Brain microvascular endothelial cell (primary cell): ENCODE measurements at regions not wholly inside any gene's neighbourhood (a gene's known extent, or its start where the extent isn't known, plus 50 kb on each side); places are given as distances from the start of the nearest gene placed in this dataset.

Experiments
- DNase-seq: peaks from one replicate; pipeline ENCODE4 v3.0.0-alpha.2; 2020
- H3K27ac ChIP-seq: fragments of 250-450 bp; sonication (Bioruptor Pico); 2 replicates; pipeline ENCODE4 v1.5.1; 2020; ENCODE audit warnings: mild to moderate bottlenecking, moderate library complexity
- H3K27me3 ChIP-seq: fragments of 250-450 bp; sonication (Bioruptor Pico); replicated peaks from 2 replicates; pipeline ENCODE4 v1.5.1; 2020; ENCODE audit warnings: mild to moderate bottlenecking
- H3K36me3 ChIP-seq: fragments of 250-450 bp; sonication (Bioruptor Pico); replicated peaks from 2 replicates; pipeline ENCODE4 v1.5.1; 2020; ENCODE audit warnings: mild to moderate bottlenecking
- H3K4me3 ChIP-seq: 2 replicates; pipeline ENCODE4 v1.5.1; 2011; ENCODE audit warnings: low read depth, mild to moderate bottlenecking, control low read depth, low read length, moderate library complexity
- in situ Hi-C: cut with HindIII; loops from 2 replicates; pipeline ENCODE4 v1.10.0; 2017; ENCODE audit warnings: low sequenced_read_pairs, low pct_ligation_motif_present
- TF ChIP-seq, protein P1 (sequence below): IDR thresholded peaks from 2 replicates; pipeline ENCODE4 v1.5.1; 2011; ENCODE audit warnings: low read depth, mild to moderate bottlenecking, moderate library complexity, low read length, control low read depth, inconsistent platforms; ENCODE audit errors: missing control alignments

DNA sequence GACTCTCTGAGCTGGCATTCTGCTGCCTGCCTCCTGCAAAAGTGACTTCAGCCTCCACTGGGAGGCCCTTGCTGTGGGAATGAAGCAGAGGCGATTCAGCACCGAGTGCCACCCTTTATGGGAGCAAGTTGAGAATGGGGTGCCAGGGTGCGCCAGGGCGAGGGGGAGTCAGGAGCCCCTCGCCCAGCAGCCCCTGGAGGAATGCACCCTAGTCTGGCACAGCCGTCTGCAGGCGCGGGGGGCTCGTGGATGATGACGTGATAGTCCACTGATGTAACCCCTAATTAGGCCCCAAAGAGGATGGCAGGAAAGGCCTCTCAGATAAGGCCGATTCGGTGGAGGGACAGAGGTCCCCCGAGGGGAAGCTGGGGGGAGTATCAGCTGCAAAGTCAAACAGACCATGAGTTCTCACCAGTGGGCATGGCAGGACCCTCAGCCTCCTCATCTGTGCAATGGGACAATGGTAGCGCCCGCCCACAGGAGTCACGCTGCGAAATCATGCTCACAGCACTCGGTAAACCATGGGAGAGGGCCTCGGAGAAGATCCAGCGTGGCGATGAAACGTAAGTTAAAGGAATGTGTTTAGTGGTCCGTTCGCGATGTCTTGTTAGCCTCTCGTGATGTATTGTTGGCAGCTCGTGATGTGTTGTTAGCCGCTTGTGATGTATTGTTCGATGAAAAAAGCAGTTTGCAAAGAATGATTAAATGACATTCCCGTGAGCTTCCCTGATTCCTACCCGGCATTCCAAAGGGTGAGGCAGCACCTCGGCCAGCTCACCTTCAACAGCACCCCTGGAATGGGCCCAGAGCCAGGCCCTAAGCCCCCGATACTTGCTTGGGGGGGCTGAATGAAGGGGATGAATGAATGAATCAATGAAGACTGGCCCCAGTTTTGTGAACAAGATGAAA, 49.7 kb upstream of the NOTCH1 start:
- no peak overlapping the region for H3K27ac ChIP-seq
- TF ChIP-seq, protein P1, sequence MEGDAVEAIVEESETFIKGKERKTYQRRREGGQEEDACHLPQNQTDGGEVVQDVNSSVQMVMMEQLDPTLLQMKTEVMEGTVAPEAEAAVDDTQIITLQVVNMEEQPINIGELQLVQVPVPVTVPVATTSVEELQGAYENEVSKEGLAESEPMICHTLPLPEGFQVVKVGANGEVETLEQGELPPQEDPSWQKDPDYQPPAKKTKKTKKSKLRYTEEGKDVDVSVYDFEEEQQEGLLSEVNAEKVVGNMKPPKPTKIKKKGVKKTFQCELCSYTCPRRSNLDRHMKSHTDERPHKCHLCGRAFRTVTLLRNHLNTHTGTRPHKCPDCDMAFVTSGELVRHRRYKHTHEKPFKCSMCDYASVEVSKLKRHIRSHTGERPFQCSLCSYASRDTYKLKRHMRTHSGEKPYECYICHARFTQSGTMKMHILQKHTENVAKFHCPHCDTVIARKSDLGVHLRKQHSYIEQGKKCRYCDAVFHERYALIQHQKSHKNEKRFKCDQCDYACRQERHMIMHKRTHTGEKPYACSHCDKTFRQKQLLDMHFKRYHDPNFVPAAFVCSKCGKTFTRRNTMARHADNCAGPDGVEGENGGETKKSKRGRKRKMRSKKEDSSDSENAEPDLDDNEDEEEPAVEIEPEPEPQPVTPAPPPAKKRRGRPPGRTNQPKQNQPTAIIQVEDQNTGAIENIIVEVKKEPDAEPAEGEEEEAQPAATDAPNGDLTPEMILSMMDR: no peak
- H3K27me3 ChIP-seq: no peaks in the 10 kb centered on the region
- DNase-seq: no peak
- H3K36me3 ChIP-seq: no peaks in the 10 kb centered on the region
- in situ Hi-C loops: no loop called here
- no peak overlapping the region for H3K4me3 ChIP-seq
